Lower leg skin (tissue), 4 donors: ENCODE measurements at regions not wholly inside any gene's neighbourhood (a gene's known extent, or its start where the extent isn't known, plus 50 kb on each side); places are given as distances from the start of the nearest gene placed in this dataset.
"Not testable (repeated sequence)": the region's sequence is repeated elsewhere in the genome, so short reads cannot be mapped to it uniquely, and the experiment has no call there.

Experiments
- DNase-seq, 2 donors: peaks; one replicate each; pipeline ENCODE4 v3.0.0-alpha.2; 2019; ENCODE audit warnings: low spot score in 2 of 2
- H3K4me3 ChIP-seq: fragments of 200-600 bp; sonication (generic); 2 replicates; pipeline ENCODE4 v1.5.1; 2017; ENCODE audit warnings: mild to moderate bottlenecking, low read depth; ENCODE audit not compliant: poor library complexity, severe bottlenecking
- CTCF ChIP-seq, 3 donors: fragments of 450-650 bp; IDR thresholded peaks; one replicate each; pipeline ENCODE4 v1.5.1; 2016; ENCODE audit warnings: antibody characterized with exemption in 3 of 3, mild to moderate bottlenecking in 3 of 3, moderate library complexity in 2 of 3
- POLR2A ChIP-seq, 2 donors: fragments of 450-650 bp; IDR thresholded peaks; one replicate each; pipeline ENCODE4 v1.6.1; 2016 to 2017; ENCODE audit warnings: antibody characterized with exemption in 2 of 2, mild to moderate bottlenecking in 1 of 2, moderate library complexity in 1 of 2
- WGBS, 2 donors: methylation state at CpG; one replicate each; pipeline ENCODE4 v1.1.5; 2018; 5-methylcytosine and 5-hydroxymethylcytosine counted together
- intact Hi-C: fragments of 100-400 bp; cut with DNase I; formaldehyde crosslinking; loops from one replicate; pipeline ENCODE4 v1.15.0; 2023; ENCODE audit warnings: low total_unique reads

DNA sequence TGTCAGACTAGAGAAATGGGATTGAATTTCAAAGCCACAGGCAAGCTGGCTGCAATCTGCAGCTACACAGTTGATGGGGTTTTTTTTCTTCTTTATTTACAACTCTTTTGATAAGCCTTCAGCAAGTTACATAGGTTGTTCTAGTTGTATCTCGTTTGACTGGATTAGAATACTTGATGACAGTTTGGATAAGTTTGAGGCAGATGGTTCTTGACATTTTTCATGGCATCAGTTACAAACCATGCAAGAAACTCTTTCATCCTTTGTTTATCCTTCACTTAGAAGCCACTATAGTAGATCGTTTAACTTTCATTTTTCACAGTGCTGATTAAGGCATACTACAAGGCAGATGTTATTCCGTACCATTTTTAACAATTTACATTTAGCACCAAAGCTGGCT, 238.9 kb downstream of the TOX3 start:
- intact Hi-C loops = no loop called here
- no peak for TF ChIP-seq CTCF (IDR thresholded peaks at IDR 0.05)
- TF ChIP-seq POLR2A (IDR thresholded peaks at IDR 0.05) = no peak
- no peak overlapping the region for H3K4me3 ChIP-seq
- WGBS, 2 donors = 27 to 28% methylated on average over 3 of the region's 3 CpGs
- no peak for DNase-seq

- H3K4me3 ChIP-seq = no peak overlapping the region
- DNase-seq = no peak
- intact Hi-C loops = no loop called here
- WGBS, 2 donors = 82 to 90% methylated on average over 4 of the region's 4 CpGs
- no peak for TF ChIP-seq POLR2A (IDR thresholded peaks at IDR 0.05)
- no peak for TF ChIP-seq CTCF (IDR thresholded peaks at IDR 0.05)
Observed at GRCh38 chr16:52301026-52301425, 245.9 kb downstream of the TOX3 start.

- no peak overlapping the region for H3K4me3 ChIP-seq
- intact Hi-C loops = no loop called here
- TF ChIP-seq CTCF (IDR thresholded peaks at IDR 0.05) (no peak), POLR2A (IDR thresholded peaks at IDR 0.05) (no peak)
- DNase-seq = no peak
Observed at GRCh38 chr16:52298769-52299168, 248.2 kb downstream of the TOX3 start.

DNA sequence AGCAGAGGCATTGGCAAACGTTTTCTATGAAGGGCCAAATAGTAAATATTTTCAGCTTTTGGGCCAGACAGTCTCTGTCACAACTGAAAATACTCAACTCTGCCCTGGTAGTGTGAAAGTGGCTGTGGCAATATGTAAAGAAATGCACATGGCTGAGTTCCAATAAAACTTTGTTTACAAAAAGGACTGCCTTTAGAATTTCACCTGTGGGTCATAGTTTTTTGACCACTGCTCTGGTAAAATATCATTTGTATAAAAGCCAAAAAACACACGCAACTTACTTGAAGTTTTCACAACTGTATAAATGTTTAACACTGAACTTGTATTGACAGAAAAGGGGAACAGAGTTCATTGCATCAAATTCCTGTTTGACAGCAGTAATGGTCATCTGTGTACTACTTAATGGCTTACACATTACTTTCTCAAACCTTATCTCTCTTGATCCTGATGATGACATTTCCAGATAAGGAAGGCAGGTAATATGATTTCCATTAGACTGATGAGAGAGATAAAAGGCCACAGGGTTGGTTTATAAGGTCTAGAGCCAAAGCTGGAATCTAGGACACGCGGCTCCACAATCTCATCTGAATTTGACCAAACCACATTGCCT, 250.1 kb downstream of the TOX3 start:
- intact Hi-C loops, H3K4me3 ChIP-seq, DNase-seq: not testable (repeated sequence)
- 75 to 80% methylated on average over 4 of the region's 4 CpGs for WGBS, 2 donors

- TF ChIP-seq CTCF (IDR thresholded peaks at IDR 0.05) (no peak), POLR2A (IDR thresholded peaks at IDR 0.05) (no peak)
- DNase-seq = no peak
- WGBS, 2 donors = 93 to 97% methylated on average over 2 of the region's 2 CpGs
- H3K4me3 ChIP-seq = no peak overlapping the region
- intact Hi-C loops = no loop called here
Observed at GRCh38 chr16:52296076-52296475, 250.9 kb downstream of the TOX3 start.

GRCh38 chr16:52294660-52295059, 252.3 kb downstream of the TOX3 start:
- WGBS, 2 donors = 77 to 85% methylated on average over 3 of the region's 3 CpGs
- DNase-seq = no peak
- intact Hi-C loops = no loop called here
- H3K4me3 ChIP-seq = no peak overlapping the region
- TF ChIP-seq POLR2A (IDR thresholded peaks at IDR 0.05) = no peak
- TF ChIP-seq CTCF (IDR thresholded peaks at IDR 0.05) = no peak
